Esophagus muscularis mucosa (tissue), 3 donors: ENCODE measurements at regions not wholly inside any gene's neighbourhood (a gene's known extent, or its start where the extent isn't known, plus 50 kb on each side); places are given as distances from the start of the nearest gene placed in this dataset.

ENCODE experiments used
- CTCF ChIP-seq, 3 experiments: fragments of 200-600 bp in 2 of 3; fragments of 450-650 bp in 1 of 3; sonication (generic) in 2 of 3; IDR thresholded peaks; one replicate each; pipeline ENCODE4 v1.5.1; 2017 to 2019; ENCODE audit warnings: antibody characterized with exemption in 3 of 3, mild to moderate bottlenecking in 2 of 3, moderate library complexity in 1 of 3
- POLR2AphosphoS5 ChIP-seq, 2 donors: sonication (generic); formaldehyde crosslinking; IDR thresholded peaks; one replicate each; pipeline ENCODE4 v1.6.1; 2017; ENCODE audit warnings: antibody characterized with exemption in 2 of 2

- TF ChIP-seq POLR2AphosphoS5 (IDR thresholded peaks at IDR 0.05) (no peak), CTCF (IDR thresholded peaks at IDR 0.05) (no peak)
These were observed 258.3 kb upstream of the NEGR1 start for GRCh38 chr1:72540674-72541073.
